ENCODE measurements at regions not wholly inside any gene's neighbourhood (a gene's known extent, or its start where the extent isn't known, plus 50 kb on each side); places are given as distances from the start of the nearest gene placed in this dataset.

GRCh38 chr5:147177125-147177840 is 57.5 kb upstream of the STK32A start:
- FAIRE-seq (no peak), DNase-seq (ENCODE audit: low read depth, low spot score) (no peak)
- no peaks in the 10 kb centered on the region for H3K79me2 ChIP-seq (ENCODE audit: control insufficient read depth, insufficient read depth, low read length)
- no TSS peak for BruUV-seq (replicated peaks)
- no peak overlapping the region for H3K9ac ChIP-seq (replicated peaks; ENCODE audit: extremely low read depth, insufficient read depth, low read length)
- TF ChIP-seq MAX (IDR thresholded peaks at IDR 0.05; ENCODE audit: insufficient read depth, insufficient read length): no peak
- no peak for TF ChIP-seq MYC (IDR thresholded peaks at IDR 0.05; ENCODE audit: low read depth, low read length)
- TF ChIP-seq GATA2 (IDR thresholded peaks at IDR 0.05; ENCODE audit: insufficient read depth, insufficient read length, low read depth, low read length): no peak
- TF ChIP-seq POLR2AphosphoS5 (IDR thresholded peaks at IDR 0.05; ENCODE audit: insufficient read depth, low read depth, low read length): no peak
- TF ChIP-seq EZH2 (IDR thresholded peaks at IDR 0.05; ENCODE audit: borderline replicate concordance, low read depth, low read length, severe bottlenecking): no peak
- TF ChIP-seq JUN (IDR thresholded peaks at IDR 0.05; ENCODE audit: borderline replicate concordance, insufficient read depth, insufficient read length, low read depth): no peak
- TF ChIP-seq POLR2A (IDR thresholded peaks at IDR 0.05; ENCODE audit: low read depth, low read length): no peak
- TF ChIP-seq FOS (IDR thresholded peaks at IDR 0.05; ENCODE audit: borderline replicate concordance, insufficient read depth, low read length): no peak
- no peak for TF ChIP-seq CTCF (IDR thresholded peaks at IDR 0.05; ENCODE audit: extremely low read depth in 1 of 2, insufficient read depth in 1 of 2, low read depth in 1 of 2, low read length in 2 of 2)
- no peak overlapping the region for H3K4me3 ChIP-seq (replicated peaks in 1 of 3; ENCODE audit: insufficient read depth in 1 of 3, low read depth in 1 of 3, low read length in 3 of 3)
- ChIA-PET CTCF (interaction anchor here (4.0 kb wide), 1 partner anchor 12 kb away, joined by 29 read pairs; no protein-coding TSS in a partner anchor), POLR2A (no interaction called here)
- dilution Hi-C loops (cut with MboI; ENCODE audit: extremely low pct_ligation_motif_present, low sequenced_read_pairs) (no loop called here), intact Hi-C loops (cut with micrococcal nuclease) (no loop called here)
- H3K27me3 ChIP-seq (ENCODE audit: control insufficient read depth in 2 of 2, insufficient read depth in 2 of 2, low read length in 2 of 2): peaks cover 0 to 2% of the 10 kb centered on the region in 2 experiments
- H3K9me3 ChIP-seq (replicated peaks; ENCODE audit: control insufficient read depth, insufficient read depth, low read length): no peaks in the 10 kb centered on the region
- no peak overlapping the region for H3K4me2 ChIP-seq (ENCODE audit: insufficient read depth, low read length)
- H2AFZ ChIP-seq (ENCODE audit: low read depth, low read length): no peak overlapping the region
- H4K20me1 ChIP-seq (replicated peaks; ENCODE audit: control insufficient read depth, extremely low read depth, insufficient read depth, low read length): no peaks in the 10 kb centered on the region
- H3K9me1 ChIP-seq (replicated peaks; ENCODE audit: control insufficient read depth, extremely low read depth, insufficient read depth, low read length): no peaks in the 10 kb centered on the region
- H3K36me3 ChIP-seq (ENCODE audit: control insufficient read depth in 2 of 2, extremely low read depth in 1 of 2, insufficient read depth in 2 of 2, low read length in 2 of 2): no peaks in the 10 kb centered on the region
- no peak overlapping the region for H3K27ac ChIP-seq (ENCODE audit: insufficient read depth, low read depth, low read length)
- H3K4me1 ChIP-seq (ENCODE audit: control insufficient read depth, extremely low read depth, insufficient read depth, low read length): no peaks in the 10 kb centered on the region

Data from endothelial cell of umbilical vein (primary cell).